Endodermal cell (in vitro differentiated cells): ENCODE measurements at regions not wholly inside any gene's neighbourhood (a gene's known extent, or its start where the extent isn't known, plus 50 kb on each side); places are given as distances from the start of the nearest gene placed in this dataset.

ENCODE experiments used
- DNase-seq: peaks from one replicate; pipeline ENCODE4 v3.0.0-alpha.2; 2017
- H3K27ac ChIP-seq: 2 replicates; pipeline ENCODE4 v1.5.1; 2013; ENCODE audit warnings: mild to moderate bottlenecking, low read depth, low read length, moderate library complexity
- H3K27me3 ChIP-seq: 2 replicates; pipeline ENCODE4 v1.6.1; 2013; ENCODE audit warnings: mild to moderate bottlenecking, low read length, moderate library complexity; ENCODE audit not compliant: insufficient read depth, control insufficient read depth, poor library complexity, severe bottlenecking
- H3K36me3 ChIP-seq: 2 replicates; pipeline ENCODE4 v1.7.0; 2013; ENCODE audit warnings: mild to moderate bottlenecking, low read length, moderate library complexity; ENCODE audit not compliant: control insufficient read depth, insufficient read depth
- H3K4me1 ChIP-seq: one replicate; pipeline ENCODE4 v1.7.0; 2013; ENCODE audit warnings: low read length; ENCODE audit not compliant: control insufficient read depth, insufficient read depth
- H3K4me3 ChIP-seq: 2 replicates; pipeline ENCODE4 v1.5.1; 2013; ENCODE audit warnings: mild to moderate bottlenecking, low read length, moderate library complexity
- H3K9ac ChIP-seq: 2 replicates; pipeline ENCODE4 v1.6.1; 2013; ENCODE audit warnings: mild to moderate bottlenecking, low read length, moderate library complexity; ENCODE audit not compliant: poor library complexity, severe bottlenecking; ENCODE audit errors: extremely low read depth
- H3K9me3 ChIP-seq: 2 replicates; pipeline ENCODE4 v1.6.1; 2013; ENCODE audit warnings: mild to moderate bottlenecking, low read length, moderate library complexity; ENCODE audit not compliant: control insufficient read depth
- H3K27ac Mint-ChIP-seq: 2 replicates; pipeline ENCODE4 v1.8.0; 2020; ENCODE audit warnings: mixed read lengths
- H3K27me3 Mint-ChIP-seq: 2 replicates; pipeline ENCODE4 v1.8.0; 2021; ENCODE audit warnings: mild to moderate bottlenecking, mixed read lengths; ENCODE audit not compliant: insufficient read depth
- H3K36me3 Mint-ChIP-seq: 2 replicates; pipeline ENCODE4 v1.8.0; 2020; ENCODE audit warnings: low read depth, mixed read lengths
- H3K4me1 Mint-ChIP-seq: 2 replicates; pipeline ENCODE4 v1.8.0; 2020; ENCODE audit warnings: mixed read lengths
- H3K4me3 Mint-ChIP-seq: 2 replicates; pipeline ENCODE4 v1.8.0; 2020; ENCODE audit warnings: mild to moderate bottlenecking, moderate library complexity, mixed read lengths
- H3K9me3 Mint-ChIP-seq: 2 replicates; pipeline ENCODE4 v1.8.0; 2020; ENCODE audit warnings: mild to moderate bottlenecking, mixed read lengths
- WGBS, 2 experiments: methylation state at CpG; one replicate each; pipeline versions ENCODE4 v1.1.5 to v1.1.7; 2013; ENCODE audit warnings: missing lambda C conversion rate in 2 of 2, mixed read lengths in 1 of 2; ENCODE audit not compliant: insufficient coverage in 1 of 2, insufficient read length in 1 of 2; 5-methylcytosine and 5-hydroxymethylcytosine counted together
- TF ChIP-seq, protein P1 (sequence below): fragments of 200-600 bp; sonication (generic); conservative IDR thresholded peaks from 2 replicates; pipeline ENCODE4 v1.5.0; 2021; ENCODE audit warnings: antibody characterized with exemption, mild to moderate bottlenecking

DNA sequence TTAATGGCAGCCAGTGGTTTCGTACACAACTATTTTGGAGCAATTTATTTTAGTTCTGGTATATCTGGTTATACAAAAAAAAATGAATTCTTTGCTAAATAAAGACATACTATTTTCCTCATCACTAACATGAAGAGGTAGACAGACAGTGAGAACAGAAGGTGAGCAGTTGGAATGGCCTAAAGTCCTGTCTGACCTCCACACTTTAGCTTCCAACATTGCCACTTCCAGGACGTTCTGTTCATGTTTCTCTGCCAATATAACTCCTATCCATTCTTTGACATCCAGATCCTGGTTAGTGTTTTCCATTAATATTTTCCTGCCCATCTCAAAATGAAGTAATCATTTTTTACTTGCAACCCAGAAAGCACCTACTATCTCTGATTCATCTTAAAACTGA, 112.9 kb upstream of the FRY start:
- H3K36me3 ChIP-seq = no peaks in the 10 kb centered on the region
- H3K9ac ChIP-seq = no peak overlapping the region
- H3K9me3 ChIP-seq = no peaks in the 10 kb centered on the region
- H3K27me3 ChIP-seq = no peaks in the 10 kb centered on the region
- peaks cover 41% of the 10 kb centered on the region for H3K4me1 Mint-ChIP-seq
- peaks cover 10% of the 10 kb centered on the region for H3K4me1 ChIP-seq
- no peak overlapping the region for H3K4me3 Mint-ChIP-seq
- no peak for DNase-seq
- H3K9me3 Mint-ChIP-seq = no peaks in the 10 kb centered on the region
- H3K27me3 Mint-ChIP-seq = no peaks in the 10 kb centered on the region
- no peaks in the 10 kb centered on the region for H3K36me3 Mint-ChIP-seq
- no peak overlapping the region for H3K4me3 ChIP-seq
- no peak overlapping the region for H3K27ac ChIP-seq
- TF ChIP-seq, protein P1, sequence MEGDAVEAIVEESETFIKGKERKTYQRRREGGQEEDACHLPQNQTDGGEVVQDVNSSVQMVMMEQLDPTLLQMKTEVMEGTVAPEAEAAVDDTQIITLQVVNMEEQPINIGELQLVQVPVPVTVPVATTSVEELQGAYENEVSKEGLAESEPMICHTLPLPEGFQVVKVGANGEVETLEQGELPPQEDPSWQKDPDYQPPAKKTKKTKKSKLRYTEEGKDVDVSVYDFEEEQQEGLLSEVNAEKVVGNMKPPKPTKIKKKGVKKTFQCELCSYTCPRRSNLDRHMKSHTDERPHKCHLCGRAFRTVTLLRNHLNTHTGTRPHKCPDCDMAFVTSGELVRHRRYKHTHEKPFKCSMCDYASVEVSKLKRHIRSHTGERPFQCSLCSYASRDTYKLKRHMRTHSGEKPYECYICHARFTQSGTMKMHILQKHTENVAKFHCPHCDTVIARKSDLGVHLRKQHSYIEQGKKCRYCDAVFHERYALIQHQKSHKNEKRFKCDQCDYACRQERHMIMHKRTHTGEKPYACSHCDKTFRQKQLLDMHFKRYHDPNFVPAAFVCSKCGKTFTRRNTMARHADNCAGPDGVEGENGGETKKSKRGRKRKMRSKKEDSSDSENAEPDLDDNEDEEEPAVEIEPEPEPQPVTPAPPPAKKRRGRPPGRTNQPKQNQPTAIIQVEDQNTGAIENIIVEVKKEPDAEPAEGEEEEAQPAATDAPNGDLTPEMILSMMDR = no peak
- WGBS, 2 experiments = 96% methylated on average over 1 of the region's 2 CpGs; no CpG with 5 or more reads in 1 of the 2 experiments
- no peak overlapping the region for H3K27ac Mint-ChIP-seq

DNA sequence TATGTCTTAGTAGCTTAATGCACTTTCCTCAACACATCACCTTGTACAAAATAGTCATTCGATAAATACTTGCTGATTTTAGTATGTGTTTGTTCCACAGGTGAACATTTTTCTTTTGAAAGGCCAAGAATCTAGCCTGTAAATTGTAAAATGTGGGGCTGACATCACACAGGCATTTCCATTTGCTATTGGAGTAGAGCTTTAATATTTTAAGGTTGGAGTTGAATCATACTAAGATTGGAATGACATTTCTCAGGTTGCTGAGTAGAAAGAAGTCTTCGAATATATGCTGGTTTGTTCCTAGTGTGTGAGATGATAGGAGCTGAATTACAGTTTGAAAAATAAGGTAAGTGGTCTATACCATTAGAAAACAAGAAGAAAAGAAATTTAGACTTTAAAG, 112.3 kb upstream of the FRY start:
- H3K4me1 ChIP-seq = peaks cover 9% of the 10 kb centered on the region
- no peaks in the 10 kb centered on the region for H3K36me3 ChIP-seq
- H3K9me3 Mint-ChIP-seq = no peaks in the 10 kb centered on the region
- H3K4me1 Mint-ChIP-seq = peaks cover 38% of the 10 kb centered on the region
- no peak overlapping the region for H3K4me3 Mint-ChIP-seq
- H3K9me3 ChIP-seq = no peaks in the 10 kb centered on the region
- no peak overlapping the region for H3K27ac Mint-ChIP-seq
- no peak overlapping the region for H3K27ac ChIP-seq
- TF ChIP-seq, protein P1 = no peak
- no peaks in the 10 kb centered on the region for H3K27me3 ChIP-seq
- no peak overlapping the region for H3K4me3 ChIP-seq
- H3K9ac ChIP-seq = no peak overlapping the region
- 96% methylated on average over 2 of the region's 2 CpGs for WGBS, 2 experiments
- no peak for DNase-seq
- H3K27me3 Mint-ChIP-seq = no peaks in the 10 kb centered on the region
- H3K36me3 Mint-ChIP-seq = no peaks in the 10 kb centered on the region

- no peak for DNase-seq
- Mint-ChIP-seq H3K27me3 (no peaks in the 10 kb centered on the region), H3K4me3 (no peak overlapping the region), H3K36me3 (no peaks in the 10 kb centered on the region), H3K9me3 (no peaks in the 10 kb centered on the region), H3K4me1 (peaks cover 30% of the 10 kb centered on the region), H3K27ac (no peak overlapping the region)
- no peak overlapping the region for H3K9ac ChIP-seq
- H3K27ac ChIP-seq = no peak overlapping the region
- peaks cover 4% of the 10 kb centered on the region for H3K4me1 ChIP-seq
- 96 to 97% methylated on average over 2 to 3 of the region's 4 CpGs for WGBS, 2 experiments
- H3K27me3 ChIP-seq = no peaks in the 10 kb centered on the region
- TF ChIP-seq, protein P1 = no peak
- H3K9me3 ChIP-seq = no peaks in the 10 kb centered on the region
- H3K4me3 ChIP-seq = no peak overlapping the region
- no peaks in the 10 kb centered on the region for H3K36me3 ChIP-seq
Observed at GRCh38 chr13:31919971-31920726, 111.4 kb upstream of the FRY start.
